Type B pancreatic cell (in vitro differentiated cells): ENCODE measurements at regions not wholly inside any gene's neighbourhood (a gene's known extent, or its start where the extent isn't known, plus 50 kb on each side); places are given as distances from the start of the nearest gene placed in this dataset.
"Not testable (repeated sequence)": the region's sequence is repeated elsewhere in the genome, so short reads cannot be mapped to it uniquely, and the experiment has no call there.

Experiments
- DNase-seq: peaks from one replicate; pipeline ENCODE4 v3.0.0; 2021; ENCODE audit warnings: mixed read lengths; ENCODE audit not compliant: unreplicated experiment; ENCODE audit errors: extremely low spot score
- H3K27ac Mint-ChIP-seq: 2 replicates; pipeline ENCODE4 v1.8.0; 2021; ENCODE audit warnings: mild to moderate bottlenecking, mixed read lengths
- H3K27me3 Mint-ChIP-seq: 2 replicates; pipeline ENCODE4 v1.8.0; 2021; ENCODE audit warnings: mixed read lengths
- H3K36me3 Mint-ChIP-seq: 2 replicates; pipeline ENCODE4 v1.8.0; 2021; ENCODE audit warnings: mixed read lengths
- H3K4me1 Mint-ChIP-seq: one replicate; pipeline ENCODE4 v1.8.0; 2021; ENCODE audit warnings: mixed read lengths; ENCODE audit not compliant: unreplicated experiment
- H3K4me3 Mint-ChIP-seq: 2 replicates; pipeline ENCODE4 v1.8.0; 2021; ENCODE audit warnings: mild to moderate bottlenecking, mixed read lengths
- H3K9me3 Mint-ChIP-seq: 2 replicates; pipeline ENCODE4 v1.8.0; 2021; ENCODE audit warnings: mixed read lengths
- TF ChIP-seq, protein P1 (sequence below): fragments of 200-600 bp; sonication (generic); conservative IDR thresholded peaks from 2 replicates; pipeline ENCODE4 v1.5.0; 2021; ENCODE audit warnings: antibody characterized with exemption, mild to moderate bottlenecking

DNA sequence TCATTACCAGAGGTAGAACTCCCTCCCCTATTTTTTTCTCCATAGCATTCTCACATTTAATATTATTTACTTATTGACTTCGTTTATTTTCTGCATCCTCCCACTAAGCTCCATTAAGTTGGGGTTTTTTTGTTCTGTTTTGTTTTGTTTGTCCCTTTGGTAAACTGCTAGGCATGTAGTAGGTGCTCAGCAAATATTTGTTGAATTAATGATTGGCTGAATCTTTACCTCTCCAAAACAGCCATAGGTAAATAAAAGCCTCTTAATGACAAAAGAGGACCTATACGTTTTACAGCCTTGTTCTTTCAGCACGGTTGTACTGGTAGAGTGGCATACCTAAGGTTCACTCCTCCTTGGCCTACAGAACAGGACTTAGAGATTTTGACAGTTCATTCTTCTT, 52.0 kb downstream of the PRORP start:
- Mint-ChIP-seq H3K4me1 (no peaks in the 10 kb centered on the region), H3K27me3 (no peaks in the 10 kb centered on the region), H3K27ac (no peak overlapping the region), H3K4me3 (no peak overlapping the region), H3K9me3 (no peaks in the 10 kb centered on the region), H3K36me3 (peaks cover 26% of the 10 kb centered on the region)
- TF ChIP-seq, protein P1, sequence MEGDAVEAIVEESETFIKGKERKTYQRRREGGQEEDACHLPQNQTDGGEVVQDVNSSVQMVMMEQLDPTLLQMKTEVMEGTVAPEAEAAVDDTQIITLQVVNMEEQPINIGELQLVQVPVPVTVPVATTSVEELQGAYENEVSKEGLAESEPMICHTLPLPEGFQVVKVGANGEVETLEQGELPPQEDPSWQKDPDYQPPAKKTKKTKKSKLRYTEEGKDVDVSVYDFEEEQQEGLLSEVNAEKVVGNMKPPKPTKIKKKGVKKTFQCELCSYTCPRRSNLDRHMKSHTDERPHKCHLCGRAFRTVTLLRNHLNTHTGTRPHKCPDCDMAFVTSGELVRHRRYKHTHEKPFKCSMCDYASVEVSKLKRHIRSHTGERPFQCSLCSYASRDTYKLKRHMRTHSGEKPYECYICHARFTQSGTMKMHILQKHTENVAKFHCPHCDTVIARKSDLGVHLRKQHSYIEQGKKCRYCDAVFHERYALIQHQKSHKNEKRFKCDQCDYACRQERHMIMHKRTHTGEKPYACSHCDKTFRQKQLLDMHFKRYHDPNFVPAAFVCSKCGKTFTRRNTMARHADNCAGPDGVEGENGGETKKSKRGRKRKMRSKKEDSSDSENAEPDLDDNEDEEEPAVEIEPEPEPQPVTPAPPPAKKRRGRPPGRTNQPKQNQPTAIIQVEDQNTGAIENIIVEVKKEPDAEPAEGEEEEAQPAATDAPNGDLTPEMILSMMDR, result no peak
- DNase-seq, result no peak

DNA sequence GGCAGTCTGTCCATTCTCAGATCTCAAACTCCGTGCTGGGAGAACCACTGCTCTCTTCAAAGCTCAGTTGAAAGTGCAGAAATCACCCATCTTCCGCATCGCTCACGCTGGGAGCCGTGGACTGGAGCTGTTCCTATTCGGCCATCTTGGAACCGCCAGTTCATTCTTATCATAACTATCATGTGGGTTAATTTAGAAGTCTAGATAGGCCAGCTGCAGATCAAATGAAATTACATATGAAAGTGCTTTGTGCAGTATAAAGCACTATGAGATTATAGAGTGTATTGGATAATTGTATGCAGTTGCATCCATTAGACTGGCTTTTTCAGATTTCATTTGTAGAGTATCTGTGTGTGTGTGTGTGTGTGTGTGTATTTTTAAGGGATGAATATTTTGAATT, 57.8 kb downstream of the PRORP start:
- TF ChIP-seq, protein P1, result no peak
- H3K36me3 Mint-ChIP-seq, result peaks cover 12% of the 10 kb centered on the region
- DNase-seq, result no peak
- no peak overlapping the region for H3K27ac Mint-ChIP-seq
- no peaks in the 10 kb centered on the region for H3K9me3 Mint-ChIP-seq
- no peaks in the 10 kb centered on the region for H3K4me1 Mint-ChIP-seq
- H3K27me3 Mint-ChIP-seq, result no peaks in the 10 kb centered on the region
- H3K4me3 Mint-ChIP-seq, result no peak overlapping the region

DNA sequence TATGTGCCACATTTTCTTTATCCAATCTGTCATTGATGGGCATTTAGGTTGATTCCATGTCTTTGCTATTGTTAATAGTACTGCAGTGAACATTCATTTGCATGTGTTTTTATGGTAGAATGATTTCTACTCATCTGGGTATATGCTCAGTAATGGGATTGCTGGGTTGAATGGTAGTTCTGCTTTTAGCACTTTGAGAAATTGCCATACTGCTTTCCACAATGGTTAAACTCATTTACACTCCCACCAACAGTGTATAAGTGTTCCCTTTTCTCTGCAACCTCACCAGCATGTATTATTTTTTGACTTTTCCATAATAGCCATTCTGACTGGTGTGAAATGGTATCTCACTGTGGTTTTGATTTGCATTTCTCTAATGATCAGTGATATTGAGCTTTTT, 62.5 kb downstream of the PRORP start:
- not testable (repeated sequence) for H3K4me3 Mint-ChIP-seq, H3K9me3 Mint-ChIP-seq, H3K27ac Mint-ChIP-seq, H3K36me3 Mint-ChIP-seq, H3K4me1 Mint-ChIP-seq, DNase-seq, H3K27me3 Mint-ChIP-seq

DNA sequence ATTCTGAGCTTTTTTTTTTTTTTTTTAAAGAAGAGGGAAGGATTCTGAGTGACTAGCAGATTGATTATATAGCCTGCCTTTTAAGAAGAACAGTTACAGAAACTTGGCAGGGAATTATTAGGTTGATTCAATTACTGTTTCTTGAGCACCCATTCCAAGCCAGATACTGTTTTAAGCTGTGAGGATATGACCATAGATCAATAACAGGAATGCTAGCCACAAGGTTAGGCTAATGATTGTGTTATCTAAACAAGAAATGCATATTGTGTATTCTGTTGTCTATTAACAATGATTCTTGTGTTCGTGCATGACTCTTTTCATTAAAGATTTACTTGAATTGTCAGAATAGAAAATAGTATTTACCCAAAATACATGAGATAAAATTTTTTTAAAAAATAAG, 67.1 kb downstream of the PRORP start:
- peaks cover 16% of the 10 kb centered on the region for H3K36me3 Mint-ChIP-seq
- no peaks in the 10 kb centered on the region for H3K27me3 Mint-ChIP-seq
- H3K27ac Mint-ChIP-seq, result no peak overlapping the region
- no peak for DNase-seq
- no peak overlapping the region for H3K4me3 Mint-ChIP-seq
- no peaks in the 10 kb centered on the region for H3K4me1 Mint-ChIP-seq
- no peaks in the 10 kb centered on the region for H3K9me3 Mint-ChIP-seq
- TF ChIP-seq, protein P1, result no peak

DNA sequence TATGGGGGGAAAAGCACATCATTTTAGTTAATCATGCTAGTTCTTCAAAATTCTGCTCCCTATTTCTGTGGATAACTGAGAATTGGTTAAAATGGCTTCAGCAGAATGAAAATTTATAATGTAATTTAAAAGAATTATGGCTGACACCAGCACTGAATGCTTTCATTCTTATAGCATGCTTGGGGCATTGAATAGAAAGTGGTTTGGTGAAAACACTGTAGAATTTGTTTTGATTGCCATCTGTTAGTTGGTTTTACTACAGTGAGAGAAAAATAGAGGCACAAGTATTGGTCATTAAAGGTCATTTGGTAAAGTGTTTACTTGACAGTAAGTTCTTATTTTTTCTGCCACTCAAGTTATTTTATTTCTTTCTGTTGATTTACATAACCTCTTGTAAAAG, 70.8 kb downstream of the PRORP start:
- no peaks in the 10 kb centered on the region for H3K9me3 Mint-ChIP-seq
- H3K27ac Mint-ChIP-seq, result no peak overlapping the region

DNA sequence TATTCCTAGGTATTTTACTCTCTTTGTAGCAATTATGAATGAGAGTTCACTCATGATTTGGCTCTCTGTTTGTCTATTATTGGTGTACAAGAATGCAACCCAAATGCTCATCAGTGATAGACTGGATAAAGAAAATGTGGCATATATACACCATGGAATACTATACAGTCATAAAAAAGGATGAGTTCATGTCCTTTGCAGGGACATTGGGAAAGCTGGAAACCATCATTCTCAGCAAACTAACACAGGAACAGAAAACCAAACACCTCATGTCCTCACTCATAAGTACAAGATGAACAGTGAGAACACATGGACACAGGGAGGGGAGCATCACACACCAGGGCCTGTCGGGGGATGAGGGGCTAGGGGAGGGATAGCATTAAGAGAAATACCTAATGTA, 71.8 kb downstream of the PRORP start:
- not testable (repeated sequence) for H3K4me1 Mint-ChIP-seq

More for the DNA sequence above, 70.8 kb downstream of the PRORP start:
- H3K27me3 Mint-ChIP-seq, result no peaks in the 10 kb centered on the region
- H3K4me3 Mint-ChIP-seq, result no peak overlapping the region
- H3K36me3 Mint-ChIP-seq, result peaks cover 11% of the 10 kb centered on the region
- H3K4me1 Mint-ChIP-seq, result peaks cover 10% of the 10 kb centered on the region
- DNase-seq, result no peak
- TF ChIP-seq, protein P1, result no peak

DNA sequence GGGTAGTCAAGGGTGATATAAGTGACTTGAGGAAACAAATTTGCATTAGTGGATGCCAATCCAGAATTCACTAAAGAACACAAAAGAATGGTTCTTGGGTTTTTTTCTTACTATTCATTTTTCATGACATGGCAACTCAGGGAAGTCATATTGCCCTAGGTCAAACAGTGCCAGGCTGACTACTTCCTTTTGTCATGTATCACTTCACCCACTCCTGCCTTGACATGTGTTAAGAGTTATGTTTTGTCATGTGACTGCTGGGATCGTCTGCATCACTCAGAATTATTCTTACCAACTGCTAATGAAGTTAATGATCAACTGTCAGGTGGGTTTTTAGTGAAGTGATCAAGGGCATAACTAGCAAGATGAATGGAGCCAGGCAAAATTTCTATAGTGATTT, 74.2 kb downstream of the PRORP start:
- Mint-ChIP-seq H3K27ac (peak overlapping the region; percentile 32), H3K27me3 (no peaks in the 10 kb centered on the region), H3K4me1 (peaks cover 10% of the 10 kb centered on the region), H3K4me3 (no peak overlapping the region), H3K36me3 (peaks cover 7% of the 10 kb centered on the region), H3K9me3 (no peaks in the 10 kb centered on the region)
- DNase-seq, result no peak
- TF ChIP-seq, protein P1, result no peak

More for the DNA sequence above, 71.8 kb downstream of the PRORP start:
- H3K27me3 Mint-ChIP-seq, DNase-seq, H3K9me3 Mint-ChIP-seq, H3K4me3 Mint-ChIP-seq, H3K27ac Mint-ChIP-seq: not testable (repeated sequence)
- H3K36me3 Mint-ChIP-seq, result peaks cover 11% of the 10 kb centered on the region
